ENCODE measurements at regions not wholly inside any gene's neighbourhood (a gene's known extent, or its start where the extent isn't known, plus 50 kb on each side); places are given as distances from the start of the nearest gene placed in this dataset.

- Histone ChIP-seq H3K27me3 (ENCODE audit: control insufficient read depth, insufficient read depth, low read length) (no peaks in the 10 kb centered on the region), H3K4me1 (ENCODE audit: control insufficient read depth, insufficient read depth, low read length) (no peaks in the 10 kb centered on the region), H3K36me3 (ENCODE audit: control insufficient read depth, insufficient read depth, low read length) (no peaks in the 10 kb centered on the region), H3K27ac (ENCODE audit: low read length) (no peak overlapping the region), H3K4me3 (ENCODE audit: low read length) (no peak overlapping the region), H3K9me3 (ENCODE audit: control insufficient read depth, low read depth, low read length) (peaks cover 21% of the 10 kb centered on the region)
- WGBS (ENCODE audit: insufficient coverage, low lambda C conversion rate), result no CpG with 5 or more reads among the region's 7 CpGs
- no peak for DNase-seq
Measured at GRCh38 chr2:525021-525420, 152.2 kb downstream of the TMEM18 start.

DNA sequence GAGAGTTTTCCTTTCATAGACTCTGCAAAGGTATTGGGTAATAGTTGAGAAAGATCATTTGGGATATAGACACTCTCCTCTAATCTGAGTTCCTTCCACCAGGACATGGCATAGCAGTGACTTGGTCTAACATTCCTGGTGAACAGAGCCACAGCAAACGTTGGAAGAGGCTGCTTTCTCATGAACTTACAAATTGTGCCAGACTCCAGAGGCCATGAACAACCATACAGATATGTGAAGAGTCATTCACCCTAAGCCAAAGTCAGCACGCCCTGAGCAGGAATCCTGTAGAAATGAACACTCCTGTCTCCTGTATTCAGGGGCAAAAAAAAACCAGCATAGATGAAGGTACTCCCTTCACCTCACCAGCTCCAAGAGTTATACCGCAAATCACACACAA, 152.8 kb downstream of the TMEM18 start:
- no peak for DNase-seq
- no peaks in the 10 kb centered on the region for H3K36me3 ChIP-seq (ENCODE audit: control insufficient read depth, insufficient read depth, low read length)
- 100% methylated on average over 2 of the region's 3 CpGs for WGBS (ENCODE audit: insufficient coverage, low lambda C conversion rate)
- no peaks in the 10 kb centered on the region for H3K27me3 ChIP-seq (ENCODE audit: control insufficient read depth, insufficient read depth, low read length)
- no peak overlapping the region for H3K4me3 ChIP-seq (ENCODE audit: low read length)
- H3K27ac ChIP-seq (ENCODE audit: low read length), result no peak overlapping the region
- H3K9me3 ChIP-seq (ENCODE audit: control insufficient read depth, low read depth, low read length), result peaks cover 18% of the 10 kb centered on the region
- H3K4me1 ChIP-seq (ENCODE audit: control insufficient read depth, insufficient read depth, low read length), result no peaks in the 10 kb centered on the region

DNA sequence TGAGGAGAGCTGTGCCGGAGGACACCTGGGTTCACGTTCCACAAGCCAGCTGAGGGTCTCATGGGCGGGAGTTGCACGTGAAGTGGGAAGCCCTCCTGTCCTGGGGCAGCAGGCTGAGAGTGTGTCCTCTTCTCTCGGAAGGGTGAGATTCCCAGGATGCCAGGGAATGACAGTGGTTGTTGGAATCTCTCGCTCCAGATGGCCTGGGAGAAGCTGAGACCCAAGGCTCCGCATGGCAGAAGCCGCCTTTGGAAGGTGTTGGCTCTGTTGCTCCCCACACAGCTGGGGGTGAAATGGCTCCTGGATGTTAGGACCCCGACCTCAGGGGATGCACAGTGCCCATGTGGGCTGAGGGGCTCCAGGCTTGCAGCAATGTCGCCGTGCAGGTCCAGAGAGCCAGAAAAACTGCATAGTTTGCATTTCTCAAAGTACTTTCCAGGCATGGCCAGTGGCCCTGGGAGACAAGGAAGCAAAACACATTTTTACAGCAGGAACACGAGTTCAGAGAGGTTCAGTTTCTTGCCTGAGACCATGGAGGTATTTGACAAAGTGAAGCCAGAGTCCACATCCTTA, 153.4 kb downstream of the TMEM18 start:
- Histone ChIP-seq H3K4me1 (ENCODE audit: control insufficient read depth, insufficient read depth, low read length) (no peaks in the 10 kb centered on the region), H3K4me3 (ENCODE audit: low read length) (no peak overlapping the region), H3K9me3 (ENCODE audit: control insufficient read depth, low read depth, low read length) (peaks cover 18% of the 10 kb centered on the region), H3K36me3 (ENCODE audit: control insufficient read depth, insufficient read depth, low read length) (no peaks in the 10 kb centered on the region), H3K27ac (ENCODE audit: low read length) (no peak overlapping the region), H3K27me3 (ENCODE audit: control insufficient read depth, insufficient read depth, low read length) (no peaks in the 10 kb centered on the region)
- no peak for DNase-seq
- no CpG with 5 or more reads among the region's 12 CpGs for WGBS (ENCODE audit: insufficient coverage, low lambda C conversion rate)

- no peaks in the 10 kb centered on the region for H3K27me3 ChIP-seq (ENCODE audit: control insufficient read depth, insufficient read depth, low read length)
Measured at GRCh38 chr2:522776-523175, 154.4 kb downstream of the TMEM18 start.

DNA sequence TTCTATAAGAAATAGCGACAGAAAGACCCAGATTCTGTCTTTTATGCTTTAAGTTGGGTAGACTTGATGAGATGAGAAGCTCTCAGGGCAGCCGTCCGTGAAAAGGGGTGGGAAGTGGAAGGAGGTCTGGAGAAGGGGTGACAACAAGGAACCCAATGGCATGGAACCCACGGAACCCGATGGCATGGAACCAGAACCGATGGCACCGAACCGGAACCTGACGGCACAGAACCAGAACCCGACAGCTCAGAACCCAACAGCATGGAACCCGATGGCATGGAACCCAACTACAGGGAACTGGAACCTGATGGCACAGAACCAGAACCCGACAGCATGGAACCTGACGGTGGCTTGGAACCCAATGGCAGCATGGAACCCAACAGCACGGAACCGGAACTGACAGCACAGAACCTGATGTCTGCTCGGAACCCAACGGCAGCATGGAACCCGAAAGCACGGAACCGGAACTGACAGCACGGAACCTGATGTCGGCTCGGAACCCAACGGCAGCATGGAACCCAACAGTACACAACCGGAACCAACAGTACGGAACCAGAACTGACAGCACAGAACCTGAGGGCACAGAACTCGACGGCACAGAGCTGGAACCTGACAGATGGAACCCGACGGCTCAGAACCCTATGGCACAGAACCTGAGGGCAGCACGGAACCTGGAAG, 155.2 kb downstream of the TMEM18 start:
- H3K9me3 ChIP-seq (ENCODE audit: control insufficient read depth, low read depth, low read length), result peaks cover 12% of the 10 kb centered on the region
- no peak overlapping the region for H3K4me3 ChIP-seq (ENCODE audit: low read length)
- no peaks in the 10 kb centered on the region for H3K27me3 ChIP-seq (ENCODE audit: control insufficient read depth, insufficient read depth, low read length)
- H3K36me3 ChIP-seq (ENCODE audit: control insufficient read depth, insufficient read depth, low read length), result no peaks in the 10 kb centered on the region
- no peaks in the 10 kb centered on the region for H3K4me1 ChIP-seq (ENCODE audit: control insufficient read depth, insufficient read depth, low read length)
- WGBS (ENCODE audit: insufficient coverage, low lambda C conversion rate), result no CpG with 5 or more reads among the region's 31 CpGs
- no peak overlapping the region for H3K27ac ChIP-seq (ENCODE audit: low read length)
- no peak for DNase-seq

More at GRCh38 chr2:522776-523175, 154.4 kb downstream of the TMEM18 start:
- H3K9me3 ChIP-seq (ENCODE audit: control insufficient read depth, low read depth, low read length), result peaks cover 18% of the 10 kb centered on the region
- no peak overlapping the region for H3K4me3 ChIP-seq (ENCODE audit: low read length)
- H3K27ac ChIP-seq (ENCODE audit: low read length), result no peak overlapping the region
- no peaks in the 10 kb centered on the region for H3K4me1 ChIP-seq (ENCODE audit: control insufficient read depth, insufficient read depth, low read length)
- DNase-seq, result no peak
- 94% methylated on average over 5 of the region's 9 CpGs for WGBS (ENCODE audit: insufficient coverage, low lambda C conversion rate)
- no peaks in the 10 kb centered on the region for H3K36me3 ChIP-seq (ENCODE audit: control insufficient read depth, insufficient read depth, low read length)

DNA sequence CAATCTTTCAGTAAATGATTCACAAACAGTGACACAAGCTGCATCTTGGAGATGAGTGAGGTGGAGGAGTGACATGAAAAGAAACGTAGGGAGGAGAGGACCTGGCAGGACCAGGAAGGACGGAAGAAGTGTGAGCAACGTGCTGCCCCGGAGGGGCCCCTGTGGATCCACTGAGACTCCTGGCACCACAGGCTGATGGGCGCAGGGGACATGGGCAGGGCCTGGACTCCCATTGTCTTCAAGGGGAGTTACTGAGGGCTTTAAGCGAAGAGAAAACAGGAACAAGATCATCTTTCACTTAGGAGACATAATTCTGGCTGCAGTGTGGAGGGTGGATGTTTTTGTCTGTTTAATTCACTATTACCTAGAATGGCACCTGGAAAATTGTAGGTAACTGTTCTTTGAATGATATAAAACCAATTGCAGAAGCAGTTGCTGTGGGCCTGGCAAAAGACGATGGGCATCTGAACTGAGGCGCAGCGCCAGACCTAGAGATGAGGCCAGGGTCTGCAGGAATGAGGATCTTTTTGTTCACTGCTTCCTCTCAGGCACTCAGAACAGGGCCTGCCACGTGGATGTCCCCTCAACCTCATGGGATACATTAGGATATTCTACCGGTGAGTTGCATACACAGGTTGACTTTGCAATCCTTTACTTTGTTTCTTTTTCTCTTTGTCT, 156.4 kb downstream of the TMEM18 start:
- Histone ChIP-seq H3K9me3 (ENCODE audit: control insufficient read depth, low read depth, low read length) (peaks cover 7% of the 10 kb centered on the region), H3K27ac (ENCODE audit: low read length) (no peak overlapping the region), H3K27me3 (ENCODE audit: control insufficient read depth, insufficient read depth, low read length) (no peaks in the 10 kb centered on the region), H3K4me1 (ENCODE audit: control insufficient read depth, insufficient read depth, low read length) (no peaks in the 10 kb centered on the region), H3K4me3 (ENCODE audit: low read length) (no peak overlapping the region), H3K36me3 (ENCODE audit: control insufficient read depth, insufficient read depth, low read length) (no peaks in the 10 kb centered on the region)
- no peak for DNase-seq
- WGBS (ENCODE audit: insufficient coverage, low lambda C conversion rate), result 81% methylated on average over 3 of the region's 11 CpGs

GRCh38 chr2:516944-517343, 160.3 kb downstream of the TMEM18 start:
- no peak for DNase-seq
- no peak overlapping the region for H3K27ac ChIP-seq (ENCODE audit: low read length)
- no peak overlapping the region for H3K4me3 ChIP-seq (ENCODE audit: low read length)
- no peaks in the 10 kb centered on the region for H3K27me3 ChIP-seq (ENCODE audit: control insufficient read depth, insufficient read depth, low read length)
- H3K36me3 ChIP-seq (ENCODE audit: control insufficient read depth, insufficient read depth, low read length), result no peaks in the 10 kb centered on the region
- 83% methylated on average over 1 of the region's 5 CpGs for WGBS (ENCODE audit: insufficient coverage, low lambda C conversion rate)
- H3K9me3 ChIP-seq (ENCODE audit: control insufficient read depth, low read depth, low read length), result peaks cover 2% of the 10 kb centered on the region
- no peaks in the 10 kb centered on the region for H3K4me1 ChIP-seq (ENCODE audit: control insufficient read depth, insufficient read depth, low read length)

- Histone ChIP-seq H3K27ac (ENCODE audit: low read length) (no peak overlapping the region), H3K27me3 (ENCODE audit: control insufficient read depth, insufficient read depth, low read length) (no peaks in the 10 kb centered on the region), H3K9me3 (ENCODE audit: control insufficient read depth, low read depth, low read length) (peaks cover 2% of the 10 kb centered on the region), H3K4me3 (ENCODE audit: low read length) (no peak overlapping the region), H3K4me1 (ENCODE audit: control insufficient read depth, insufficient read depth, low read length) (no peaks in the 10 kb centered on the region), H3K36me3 (ENCODE audit: control insufficient read depth, insufficient read depth, low read length) (no peaks in the 10 kb centered on the region)
- WGBS (ENCODE audit: insufficient coverage, low lambda C conversion rate), result no CpG with 5 or more reads among the region's 7 CpGs
- DNase-seq, result no peak
Measured at GRCh38 chr2:516131-516530, 161.1 kb downstream of the TMEM18 start.

GRCh38 chr2:515441-516127, 161.6 kb downstream of the TMEM18 start:
- Histone ChIP-seq H3K27me3 (ENCODE audit: control insufficient read depth, insufficient read depth, low read length) (no peaks in the 10 kb centered on the region), H3K36me3 (ENCODE audit: control insufficient read depth, insufficient read depth, low read length) (no peaks in the 10 kb centered on the region), H3K9me3 (ENCODE audit: control insufficient read depth, low read depth, low read length) (peaks cover under 1% of the 10 kb centered on the region), H3K4me3 (ENCODE audit: low read length) (no peak overlapping the region), H3K27ac (ENCODE audit: low read length) (no peak overlapping the region), H3K4me1 (ENCODE audit: control insufficient read depth, insufficient read depth, low read length) (no peaks in the 10 kb centered on the region)
- no peak for DNase-seq
- no CpG with 5 or more reads among the region's 3 CpGs for WGBS (ENCODE audit: insufficient coverage, low lambda C conversion rate)

- Histone ChIP-seq H3K4me1 (ENCODE audit: control insufficient read depth, insufficient read depth, low read length) (no peaks in the 10 kb centered on the region), H3K27me3 (ENCODE audit: control insufficient read depth, insufficient read depth, low read length) (no peaks in the 10 kb centered on the region), H3K36me3 (ENCODE audit: control insufficient read depth, insufficient read depth, low read length) (no peaks in the 10 kb centered on the region), H3K27ac (ENCODE audit: low read length) (no peak overlapping the region), H3K9me3 (ENCODE audit: control insufficient read depth, low read depth, low read length) (no peaks in the 10 kb centered on the region), H3K4me3 (ENCODE audit: low read length) (no peak overlapping the region)
- DNase-seq, result no peak
- WGBS (ENCODE audit: insufficient coverage, low lambda C conversion rate), result no CpG with 5 or more reads among the region's 2 CpGs
Measured at GRCh38 chr2:513981-514706, 163.1 kb downstream of the TMEM18 start.
